GM04503 (cell line): ENCODE measurements at regions not wholly inside any gene's neighbourhood (a gene's known extent, or its start where the extent isn't known, plus 50 kb on each side); places are given as distances from the start of the nearest gene placed in this dataset.
"Not testable (repeated sequence)": the region's sequence is repeated elsewhere in the genome, so short reads cannot be mapped to it uniquely, and the experiment has no call there.

Experiments used
- DNase-seq: peaks from one replicate; pipeline ENCODE4 v3.0.0-alpha.2; 2012; ENCODE audit warnings: low read depth

DNA sequence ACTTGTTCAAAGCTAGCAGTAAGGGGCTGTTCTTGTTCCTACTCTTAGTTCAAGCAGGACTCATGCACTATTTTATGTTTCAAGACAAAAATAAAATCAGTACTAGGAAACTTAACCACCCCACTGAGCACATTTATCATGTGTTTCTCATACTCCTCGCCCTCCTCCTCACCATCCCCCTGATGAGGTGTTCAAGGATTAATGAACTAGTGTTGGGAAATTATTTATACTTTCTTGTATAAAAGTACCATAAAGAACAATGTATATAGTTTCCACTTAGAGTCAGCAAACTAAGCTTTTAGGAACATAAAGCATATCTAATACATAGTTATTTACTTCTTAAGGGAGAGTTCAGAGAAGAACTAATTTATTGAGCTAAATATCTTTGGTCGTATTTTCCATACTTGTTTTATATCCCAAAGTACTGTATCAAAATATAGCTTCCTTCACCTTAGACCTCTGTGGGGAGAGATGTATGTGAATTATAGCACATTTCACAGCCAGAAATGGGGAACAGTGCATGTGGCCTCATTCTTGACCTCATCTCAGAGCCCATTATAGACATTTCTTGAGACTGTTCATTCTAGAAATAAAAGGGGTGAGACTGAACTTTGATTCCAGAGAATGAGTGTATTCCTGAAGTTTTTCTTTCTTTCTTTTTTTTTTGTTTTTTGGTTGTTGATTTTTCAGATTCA is 326.5 kb upstream of the MAP3K7 start:
- DNase-seq = no peak

DNA sequence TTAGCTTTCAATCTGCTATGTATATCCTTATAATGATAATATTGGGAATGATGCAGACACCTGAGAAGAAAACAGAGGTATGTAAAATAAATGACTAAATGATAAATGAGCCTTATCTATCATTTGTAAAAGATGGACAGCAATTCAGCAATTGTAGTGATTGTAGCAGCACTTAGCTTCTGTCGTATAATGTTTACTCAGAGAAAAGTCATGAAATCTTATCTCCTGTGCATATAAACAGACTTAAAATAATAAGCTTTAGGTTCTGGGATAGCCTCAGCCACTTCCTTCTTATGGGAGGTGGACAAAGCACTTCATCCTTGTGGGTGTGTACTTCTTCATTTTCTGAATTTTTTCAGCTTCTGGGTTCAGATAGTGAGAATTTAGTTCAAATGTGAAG is 324.8 kb upstream of the MAP3K7 start:
- no peak for DNase-seq

DNA sequence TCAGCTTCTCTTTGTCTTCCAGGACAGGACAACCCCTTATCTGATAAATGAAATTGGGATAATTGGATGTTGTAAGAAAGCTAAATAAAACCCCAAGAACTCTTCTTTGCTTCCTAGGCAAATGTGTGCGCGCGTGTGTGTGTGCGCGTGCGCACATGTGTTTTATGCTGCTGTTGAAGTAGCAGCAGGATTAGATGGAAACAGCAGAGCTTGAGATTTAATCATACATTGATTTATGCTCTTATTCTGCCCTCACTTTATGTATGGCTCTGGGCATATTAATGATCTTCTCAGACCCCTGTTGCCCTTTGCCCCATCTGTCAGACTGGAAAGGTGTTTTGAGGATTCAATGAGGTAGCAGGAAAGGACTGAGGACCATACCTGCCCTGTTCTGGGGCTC is 324.0 kb upstream of the MAP3K7 start:
- DNase-seq = no peak

DNA sequence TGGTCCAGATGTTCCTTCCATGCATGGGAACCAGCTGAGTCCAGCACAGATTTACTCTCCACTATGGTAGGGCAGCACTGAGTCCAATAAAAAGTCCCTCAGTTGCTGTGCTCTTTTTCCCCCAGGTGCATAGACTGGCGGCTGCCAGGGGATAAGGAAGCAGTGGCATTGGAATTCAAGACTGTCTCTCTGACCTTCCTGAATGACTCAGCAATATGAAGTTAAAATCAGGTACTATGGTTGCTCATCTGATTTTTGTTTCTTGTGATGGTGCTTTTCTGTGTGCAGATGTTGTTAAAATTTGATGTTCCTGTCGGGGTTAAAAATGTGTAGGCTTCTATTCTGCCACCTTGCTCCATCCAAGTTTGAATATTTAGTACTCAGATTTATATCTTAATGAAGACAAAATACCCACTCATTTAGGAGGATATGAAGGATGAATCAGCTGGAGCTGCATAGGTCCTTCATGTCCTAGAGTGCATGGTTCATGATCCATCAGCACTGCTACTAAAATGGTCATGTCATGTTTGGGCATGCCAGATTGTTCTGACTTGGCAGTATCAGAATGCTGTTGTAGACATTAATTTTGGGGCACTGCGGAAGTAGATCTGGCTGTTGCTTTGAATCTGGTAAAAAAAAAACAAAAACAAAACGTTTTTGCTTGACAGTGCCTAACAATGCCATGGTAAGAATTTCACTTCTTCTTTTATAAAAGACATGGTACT is 321.2 kb upstream of the MAP3K7 start:
- DNase-seq = no peak

DNA sequence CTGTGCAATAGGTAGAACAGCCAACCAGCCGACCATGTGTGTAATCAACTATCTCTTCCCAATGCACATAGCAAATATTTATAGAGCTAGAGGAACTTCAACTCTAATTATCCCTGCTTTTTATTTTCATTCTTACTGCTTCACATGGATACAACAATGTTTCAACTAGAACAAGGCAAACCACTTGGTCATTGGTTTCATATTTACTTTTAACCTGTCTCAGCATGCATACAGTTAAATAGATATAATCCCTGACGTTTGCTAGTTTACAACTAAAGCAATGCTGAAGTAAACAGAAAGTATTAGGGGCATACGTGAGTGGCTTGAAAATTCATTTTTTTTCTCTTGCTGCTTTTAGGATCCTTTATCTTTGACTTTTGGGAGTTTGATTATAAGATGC is 318.5 kb upstream of the MAP3K7 start:
- no peak for DNase-seq

DNA sequence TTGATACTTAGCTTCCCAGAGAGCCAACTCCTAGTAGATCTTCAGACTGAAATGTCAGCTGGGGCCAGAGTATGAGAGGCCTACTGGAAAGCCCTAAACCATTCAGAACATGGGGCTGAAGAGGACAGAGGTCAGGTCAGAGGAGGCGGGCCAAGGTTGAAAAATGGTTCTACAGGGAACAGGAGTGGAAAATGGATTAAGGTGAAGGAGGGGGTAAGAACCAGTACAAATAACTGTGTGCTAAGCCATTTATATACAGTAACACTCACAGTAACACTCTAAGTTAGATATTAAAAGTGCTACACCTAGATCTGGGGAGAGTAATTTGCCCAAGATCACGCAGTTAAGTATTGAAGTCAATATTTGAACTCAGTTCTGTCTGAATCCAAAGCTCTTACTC is 313.2 kb upstream of the MAP3K7 start:
- no peak for DNase-seq

DNA sequence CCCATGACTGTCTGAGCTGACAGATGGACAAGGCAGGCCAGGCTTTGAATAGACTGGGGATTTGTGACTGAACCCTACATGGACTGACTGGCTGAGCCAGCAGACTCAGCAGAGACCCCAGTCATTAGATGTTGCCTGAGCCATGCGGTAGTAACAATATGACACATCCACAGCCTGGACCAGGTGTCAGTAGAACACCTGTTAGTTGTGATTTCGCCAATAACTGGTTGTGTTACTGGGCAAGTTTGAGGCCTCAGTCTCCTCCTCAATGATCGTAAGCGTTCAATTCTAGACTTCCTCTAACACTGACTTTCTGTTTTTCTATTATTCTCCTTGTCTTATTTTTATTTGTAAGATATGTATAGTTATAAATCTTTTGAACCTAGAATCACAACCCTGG is 311.9 kb upstream of the MAP3K7 start:
- DNase-seq = no peak

DNA sequence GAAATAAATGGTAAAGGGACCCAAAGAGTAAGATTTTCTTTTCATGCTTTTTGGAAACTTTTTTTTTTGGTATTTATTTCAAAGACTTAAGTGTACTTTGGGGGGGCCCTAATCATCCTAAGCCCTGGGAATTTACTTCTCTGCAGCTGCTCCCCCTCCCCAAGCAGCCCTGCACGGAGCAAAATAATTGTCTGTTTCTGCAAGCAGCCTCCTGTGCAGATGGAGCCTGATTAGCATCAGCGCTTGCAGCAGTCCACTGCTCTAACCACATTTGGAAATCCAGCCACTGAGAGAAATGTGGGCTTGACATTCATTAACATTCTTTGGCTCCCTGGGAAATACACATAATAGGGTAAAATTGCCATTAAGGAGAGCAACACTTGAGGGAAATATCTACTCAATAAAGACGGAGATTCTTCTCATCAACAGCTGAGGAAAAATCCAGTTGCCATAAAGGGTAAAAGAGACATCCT is 309.2 kb upstream of the MAP3K7 start:
- DNase-seq = no peak

DNA sequence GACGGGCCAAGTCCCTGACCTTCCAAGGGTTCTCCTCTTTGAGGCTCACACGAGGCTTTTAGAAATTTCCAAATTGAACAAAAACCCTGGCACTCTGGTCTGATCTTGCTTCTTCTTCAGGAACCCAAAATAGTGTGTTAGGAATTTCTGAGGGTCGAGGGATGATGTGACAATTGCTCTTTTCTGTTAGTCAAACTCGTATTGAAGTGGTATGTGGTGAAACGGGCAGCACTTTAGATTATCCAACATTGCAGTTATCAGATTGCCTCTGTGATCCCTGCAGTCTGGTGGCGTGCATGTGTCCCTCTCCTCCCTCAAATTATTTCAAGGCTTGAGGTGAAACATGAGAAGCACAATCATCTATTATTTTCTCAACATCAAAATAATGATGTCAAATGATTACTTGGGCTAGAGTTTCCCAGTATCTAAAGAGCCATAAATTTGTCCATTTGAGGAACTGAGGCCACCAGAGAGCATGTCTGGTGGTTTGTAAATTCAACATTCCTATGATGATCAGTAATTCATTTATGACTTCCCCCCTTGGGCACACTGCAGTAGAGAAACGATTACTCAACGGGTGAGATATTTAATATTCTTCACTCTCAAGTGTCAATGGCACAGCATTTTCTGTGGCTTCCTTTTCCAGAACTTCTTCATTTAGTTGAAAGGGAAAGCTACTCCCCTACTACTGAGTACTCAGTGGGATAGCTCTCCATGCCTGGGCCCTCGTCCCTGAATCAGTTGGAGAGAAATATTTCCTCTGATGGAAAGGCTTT is 308.6 kb upstream of the MAP3K7 start:
- no peak for DNase-seq

DNA sequence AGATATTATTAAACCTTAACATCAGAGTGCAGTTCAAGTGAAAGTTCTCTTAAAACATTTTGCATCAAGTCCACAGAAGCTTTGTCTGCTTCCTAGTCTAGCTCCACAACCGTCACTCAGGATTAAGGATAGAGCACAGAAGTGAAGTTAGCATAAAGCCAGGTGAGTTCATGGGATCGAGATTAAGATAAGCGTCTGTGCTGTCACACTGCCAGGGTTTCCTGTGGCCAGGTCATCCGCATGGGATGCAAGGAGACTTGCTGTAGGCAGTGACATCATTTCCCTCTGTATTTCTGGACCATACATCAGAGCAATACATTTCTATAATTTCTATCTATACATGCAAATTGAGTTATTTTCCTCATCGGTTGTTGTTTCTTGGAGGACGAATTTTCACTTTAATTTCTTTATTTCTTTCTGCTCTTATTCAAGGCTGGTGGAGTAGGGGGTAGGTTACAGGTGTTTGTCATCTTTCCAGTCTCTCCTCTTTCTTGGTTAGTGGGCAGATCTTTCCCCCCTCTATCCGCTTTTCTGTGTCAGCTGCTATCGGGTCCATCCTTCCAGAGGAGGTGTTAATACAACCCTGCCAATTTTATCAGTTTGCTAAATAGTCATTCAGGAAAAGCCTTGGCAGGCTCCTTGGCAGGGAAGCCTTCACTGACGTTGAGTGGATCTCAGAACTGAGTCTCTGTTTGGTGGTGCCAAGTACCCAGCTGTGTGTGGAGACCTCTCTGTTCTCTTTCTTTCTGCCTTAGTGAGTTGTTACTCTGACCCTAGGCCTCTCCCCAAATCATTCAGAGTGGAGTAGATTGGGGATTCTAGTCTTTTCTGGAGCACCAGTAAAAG is 307.6 kb upstream of the MAP3K7 start:
- no peak for DNase-seq

DNA sequence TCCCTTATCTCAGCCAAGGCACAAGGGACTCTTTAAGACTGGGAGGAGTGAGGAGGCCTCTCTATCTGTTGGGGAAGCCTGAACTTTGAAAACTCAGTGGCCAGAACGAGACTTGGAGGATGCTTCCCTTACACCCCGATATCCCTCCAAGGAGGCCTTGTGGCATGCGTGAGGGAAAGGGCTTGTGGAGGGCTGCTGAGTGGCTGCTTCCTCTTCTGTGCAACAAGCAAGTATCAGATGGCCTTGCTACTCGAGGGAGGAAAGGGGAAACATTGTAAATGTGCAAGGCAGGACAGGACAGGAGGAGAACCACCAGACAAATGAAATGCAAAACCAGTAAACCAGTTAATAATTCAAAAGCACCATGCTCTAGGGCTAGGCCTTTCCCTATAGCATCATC is 306.5 kb upstream of the MAP3K7 start:
- no peak for DNase-seq

DNA sequence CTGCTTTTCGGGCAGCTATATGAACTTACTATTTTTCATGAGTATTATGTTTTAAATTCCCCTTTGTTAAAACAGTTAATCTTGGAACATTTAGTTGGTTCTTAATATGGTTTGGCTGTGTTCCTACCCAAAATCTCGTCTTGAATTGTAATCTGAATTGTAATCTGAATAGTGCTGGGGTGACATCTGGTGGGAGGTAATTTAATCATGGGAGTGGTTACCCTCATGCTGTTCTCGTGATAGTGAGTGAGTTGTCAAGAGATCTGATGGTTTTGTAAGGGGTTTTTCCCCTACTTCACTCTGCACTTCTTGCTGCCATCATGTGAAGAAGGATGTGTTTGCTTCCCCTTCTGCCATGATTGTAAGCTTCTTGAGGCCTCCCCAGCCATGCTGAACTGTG is 305.4 kb upstream of the MAP3K7 start:
- DNase-seq = no peak

DNA sequence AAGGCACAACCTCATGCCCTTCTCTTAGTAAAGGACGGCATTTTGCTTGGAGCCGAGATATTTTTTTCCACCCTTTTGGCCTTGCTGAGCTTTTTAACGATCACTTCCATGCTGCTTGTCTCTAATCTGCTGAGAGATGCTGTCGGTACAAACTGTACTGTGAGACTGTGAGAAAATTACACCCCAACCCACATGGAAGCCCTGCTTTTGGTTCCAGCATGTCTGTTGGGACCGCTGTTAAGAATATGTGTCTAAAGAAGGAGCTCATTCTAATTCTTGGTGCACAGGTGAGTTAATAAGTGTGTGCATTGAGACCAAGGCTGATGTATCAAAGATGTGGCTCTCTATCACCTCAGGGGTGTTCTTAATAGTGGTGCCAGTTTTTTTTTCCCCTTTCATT is 304.5 kb upstream of the MAP3K7 start:
- DNase-seq = no peak

DNA sequence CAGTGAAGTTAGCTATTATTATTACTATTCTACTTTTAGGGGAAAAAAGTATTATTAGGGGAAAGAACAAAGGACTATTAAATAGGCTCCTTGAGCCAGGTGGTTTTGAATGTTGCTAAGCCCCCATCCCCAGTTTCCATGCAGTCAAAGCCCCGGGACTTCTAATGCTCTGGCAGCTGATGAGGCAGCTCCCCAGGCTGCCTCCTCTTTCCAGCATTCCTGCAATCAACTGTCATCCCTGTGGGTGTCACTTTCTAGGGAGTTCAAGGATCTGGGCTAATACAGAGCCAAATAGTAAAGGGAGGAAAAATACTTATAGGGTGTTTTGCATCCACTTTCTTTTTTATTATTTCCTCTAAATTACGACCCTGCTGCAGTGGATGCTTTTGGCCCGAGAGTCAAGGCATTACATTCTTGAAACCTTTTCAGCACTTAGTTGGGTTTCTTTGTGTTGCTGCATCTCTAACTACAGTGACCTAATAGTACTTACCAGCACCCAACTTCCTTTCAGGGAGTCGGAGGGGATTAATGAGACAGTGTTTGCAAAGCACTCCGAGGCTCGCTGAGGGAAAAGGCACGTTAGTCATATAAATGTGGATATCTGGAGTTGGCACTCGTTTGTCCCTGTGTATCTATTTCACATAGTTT is 303.9 kb upstream of the MAP3K7 start:
- no peak for DNase-seq

DNA sequence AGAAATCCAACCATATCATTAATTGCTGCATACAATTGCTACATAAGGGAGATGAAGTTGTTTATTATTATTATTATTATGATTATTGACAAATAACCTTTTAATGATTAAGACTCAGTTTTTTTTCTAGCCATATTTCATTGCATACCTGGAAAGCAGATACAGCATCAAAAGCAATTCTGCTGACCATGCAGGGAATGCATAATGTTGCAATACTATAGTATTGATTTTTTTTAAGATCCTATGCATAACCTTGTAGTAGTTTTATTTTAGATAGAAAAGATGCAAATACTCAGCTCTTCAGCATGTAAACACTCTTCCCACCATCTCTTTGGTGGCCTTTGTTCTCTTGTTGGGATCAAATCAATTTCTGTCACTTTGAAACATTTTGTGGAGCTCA is 300.9 kb upstream of the MAP3K7 start:
- no peak for DNase-seq

DNA sequence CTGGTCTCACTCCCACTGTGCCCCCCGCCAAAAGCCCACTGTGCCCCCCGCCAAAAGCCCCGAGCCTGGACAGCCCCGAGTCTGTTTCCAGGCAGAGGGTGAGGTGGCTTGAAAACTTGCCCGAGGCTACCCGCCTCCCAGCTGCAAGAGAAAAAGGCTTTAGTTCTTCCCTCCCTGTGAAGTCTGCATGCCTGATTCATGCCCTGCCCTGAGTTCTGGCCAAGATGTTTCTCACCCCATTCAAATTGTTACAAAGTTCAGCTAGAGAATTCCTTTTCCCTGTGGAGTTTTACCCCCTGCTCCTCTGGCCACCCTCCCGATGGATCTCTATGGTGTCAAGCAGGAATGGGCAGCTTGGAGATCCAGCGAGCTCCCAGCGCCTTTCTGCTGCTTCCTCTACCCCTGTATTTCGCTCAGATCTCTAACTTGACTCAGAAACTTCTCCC is 298.8 kb upstream of the MAP3K7 start:
- no peak for DNase-seq

DNA sequence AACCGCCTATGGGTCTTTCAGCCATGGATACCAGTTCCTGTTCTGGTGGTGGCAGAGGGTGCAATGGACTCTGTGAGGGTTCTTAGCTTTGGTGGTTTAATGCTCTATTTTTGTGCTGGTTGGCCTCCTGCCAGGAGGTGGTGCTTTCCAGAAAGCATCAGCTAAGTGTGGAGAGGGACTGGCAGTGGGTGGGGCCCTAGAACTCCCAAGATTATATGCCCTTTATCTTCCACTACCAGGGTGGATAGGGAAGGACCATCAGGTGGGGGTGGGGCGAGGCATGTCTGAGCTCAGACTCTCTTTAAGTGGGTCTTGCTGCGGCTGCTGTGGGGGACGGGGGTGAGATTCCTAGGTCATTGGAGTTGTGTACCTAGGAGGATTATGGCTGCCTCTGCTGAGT is 298.3 kb upstream of the MAP3K7 start:
- not testable (repeated sequence) for DNase-seq

DNA sequence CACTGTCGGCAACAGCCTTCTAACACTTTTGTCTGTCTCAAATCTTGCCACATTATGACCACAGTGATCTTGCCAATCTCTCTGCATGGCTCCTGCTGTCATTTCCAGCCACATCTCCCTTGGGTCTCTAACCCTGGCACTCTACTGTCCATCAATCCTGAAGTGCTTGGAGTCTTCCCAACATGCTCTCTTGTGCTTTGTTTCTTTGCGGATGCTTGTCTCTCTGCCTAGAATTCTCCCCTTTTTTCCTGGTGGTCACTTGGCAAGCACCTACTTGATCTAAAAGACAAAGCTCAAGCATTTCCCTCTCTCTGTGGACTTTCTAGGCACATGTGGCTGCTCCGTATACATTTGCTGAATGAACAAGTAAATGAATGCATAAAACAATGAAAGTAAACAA is 290.7 kb upstream of the MAP3K7 start:
- DNase-seq = no peak

DNA sequence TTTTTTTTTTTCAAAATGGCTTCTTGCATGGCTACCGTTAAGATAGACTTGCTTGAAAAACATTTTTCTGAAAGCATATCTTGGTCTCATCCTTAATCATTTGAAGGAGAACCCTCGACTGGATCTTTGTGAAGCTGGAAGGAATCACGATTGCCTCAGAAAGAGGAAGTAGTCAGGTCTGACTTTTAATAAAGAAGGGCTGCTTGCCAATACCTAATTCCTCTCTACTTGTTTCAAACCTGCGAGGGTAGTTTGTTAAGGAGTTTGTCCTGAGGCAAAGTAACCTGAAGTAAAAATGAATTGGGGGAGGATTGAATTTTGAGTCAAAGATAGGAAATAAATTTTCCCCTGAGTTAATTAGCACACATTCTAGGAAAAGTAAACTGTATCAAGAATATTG is 288.1 kb upstream of the MAP3K7 start:
- no peak for DNase-seq

DNA sequence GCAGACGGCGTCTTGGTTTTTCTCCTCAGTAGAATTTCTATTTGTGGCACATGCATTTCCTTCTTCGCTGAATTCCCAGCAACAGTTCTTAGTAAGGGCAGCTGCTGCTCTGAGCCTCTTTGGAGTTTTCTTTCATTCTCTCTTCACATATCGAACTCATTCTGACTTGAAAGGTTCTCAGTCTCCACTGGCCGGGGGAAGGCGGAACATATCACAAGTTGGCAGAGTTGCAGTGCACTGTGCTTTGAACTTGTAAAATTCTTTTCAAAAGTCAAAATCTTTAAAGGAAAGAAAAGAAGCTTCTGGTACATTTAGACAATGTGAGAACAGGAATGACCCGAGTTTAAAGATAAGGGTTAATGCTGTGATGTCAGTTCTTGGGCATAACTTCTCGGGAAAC is 286.1 kb upstream of the MAP3K7 start:
- no peak for DNase-seq

DNA sequence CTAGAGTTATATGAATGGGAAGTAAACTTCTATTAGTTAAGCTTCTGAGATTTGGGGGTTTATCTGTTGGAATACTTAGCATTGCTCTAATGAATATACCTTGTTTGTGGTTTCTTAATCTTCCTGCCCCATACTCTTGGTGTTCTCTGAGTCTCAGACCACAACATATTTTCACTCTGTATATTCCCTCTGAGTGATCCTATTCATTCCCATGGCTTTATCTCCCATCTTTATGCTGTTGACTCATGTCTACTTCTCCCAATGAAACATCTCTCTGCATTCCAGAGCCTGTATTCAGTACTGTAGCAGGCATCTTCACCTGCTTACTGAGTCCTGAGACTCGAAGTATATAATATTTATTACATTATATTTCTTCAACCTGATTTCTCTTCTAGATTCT is 283.7 kb upstream of the MAP3K7 start:
- no peak for DNase-seq

DNA sequence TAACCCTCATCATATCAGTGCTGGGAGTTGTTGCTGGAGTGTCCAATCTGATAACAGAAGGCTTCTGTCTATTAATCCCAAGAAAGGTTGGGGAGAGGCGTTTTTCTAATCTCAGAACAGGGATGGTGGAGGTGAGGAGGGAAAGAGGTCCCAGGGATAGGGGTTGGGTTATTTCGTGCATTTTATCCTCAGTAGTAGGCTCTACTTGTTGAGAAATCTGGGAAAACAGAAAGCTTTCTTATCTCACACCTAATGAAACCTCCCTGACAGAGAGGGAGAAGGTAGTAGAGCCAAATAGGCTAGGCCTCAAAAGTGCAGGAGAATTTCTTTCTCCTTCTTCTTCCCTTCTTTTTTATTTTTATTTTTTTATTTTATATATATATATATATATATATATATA is 281.8 kb upstream of the MAP3K7 start:
- no peak for DNase-seq
